GM12878 (cell line): ENCODE measurements at regions not wholly inside any gene's neighbourhood (a gene's known extent, or its start where the extent isn't known, plus 50 kb on each side); places are given as distances from the start of the nearest gene placed in this dataset.

Source experiments
- ATAC-seq: fragments of 200-7000 bp; cut with Tn5 transposase; 3 replicates; pipeline ENCODE4 v1.9.1; 2020; ENCODE audit warnings: mild to moderate bottlenecking, moderate library complexity
- BruUV-seq: library from RNA; stranded (reverse); fragments of 400-500 nt; replicated peaks from 2 replicates; lab custom pipeline; 2021; lab: Mats Ljungman, UMichigan
- CTCF ChIA-PET: fragments of 300-600 bp; sonication (Branson Sonifier 250); formaldehyde crosslinking; extraction: SDS; loops from one replicate; lab custom pipeline; 2021; ENCODE audit warnings: inconsistent platforms; lab: Yijun Ruan, JAX
- POLR2A ChIA-PET: fragments of 350-600 bp; formaldehyde crosslinking; extraction: SDS; loops from one replicate; lab custom pipeline; 2021; ENCODE audit warnings: inconsistent platforms; lab: Charles Lee
- RAD21 ChIA-PET: fragments of 300-600 bp; sonication (Branson Sonifier 250); formaldehyde crosslinking; loops from one replicate; lab custom pipeline; 2023; ENCODE audit warnings: antibody characterized with exemption; ENCODE audit not compliant: unreplicated experiment; lab: Charles Lee
- SMC1A ChIA-PET: fragments of 300-600 bp; sonication (Branson Sonifier 250); formaldehyde crosslinking; loops from one replicate; lab custom pipeline; 2023; ENCODE audit not compliant: unreplicated experiment, uncharacterized antibody; lab: Charles Lee
- DNase-seq: peaks from one replicate; pipeline ENCODE4 v3.0.0-alpha.2; 2011; ENCODE audit warnings: low read depth, low spot score
- FAIRE-seq: peaks from 3 replicates; lab custom pipeline; 2011; peaks lifted over from hg19 to GRCh38; lab: Jason Lieb, UNC
- H2AFZ ChIP-seq: 2 replicates; pipeline ENCODE4 v1.6.0; 2011; ENCODE audit warnings: low read depth, low read length, control low read depth; ENCODE audit not compliant: control insufficient read depth
- H3K27ac ChIP-seq: 2 replicates; pipeline ENCODE4 v1.5.1; 2011; ENCODE audit warnings: control low read depth; ENCODE audit not compliant: control insufficient read depth, insufficient read depth
- H3K27me3 ChIP-seq, 2 experiments: replicated peaks in 1 of 2; 2 replicates each; pipeline versions ENCODE4 v1.6.0 to v1.6.1; 2011; ENCODE audit warnings: low read length in 1 of 2; ENCODE audit not compliant: control insufficient read depth in 2 of 2, insufficient read depth in 2 of 2
- H3K36me3 ChIP-seq, 2 experiments: 2 replicates each; pipeline ENCODE4 v1.5.1; 2011; ENCODE audit warnings: low read length in 1 of 2; ENCODE audit not compliant: control insufficient read depth in 2 of 2, insufficient read depth in 2 of 2
- H3K4me1 ChIP-seq: 2 replicates; pipeline ENCODE4 v1.6.1; 2011; ENCODE audit warnings: mild to moderate bottlenecking, low read length, moderate library complexity, mixed read lengths; ENCODE audit not compliant: control insufficient read depth, insufficient read depth
- H3K4me2 ChIP-seq: 2 replicates; pipeline ENCODE4 v1.6.0; 2011; ENCODE audit warnings: control low read depth; ENCODE audit not compliant: control insufficient read depth, insufficient read depth
- H3K4me3 ChIP-seq: fragments of 200-600 bp; sonication (generic); 2 replicates; pipeline ENCODE4 v1.5.1; 2016
- H3K79me2 ChIP-seq: 2 replicates; pipeline ENCODE4 v1.6.0; 2011; ENCODE audit warnings: low read length; ENCODE audit not compliant: control insufficient read depth, insufficient read depth
- H3K9ac ChIP-seq: 2 replicates; pipeline ENCODE4 v1.8.0; 2011; ENCODE audit warnings: low read length, control low read depth, mixed read lengths; ENCODE audit not compliant: control insufficient read depth, insufficient read depth
- H3K9me3 ChIP-seq: replicated peaks from 3 replicates; pipeline ENCODE4 v1.5.1; 2011; ENCODE audit warnings: mild to moderate bottlenecking, low read length; ENCODE audit not compliant: control insufficient read depth, insufficient read depth
- H4K20me1 ChIP-seq: 2 replicates; pipeline ENCODE4 v1.6.0; 2011; ENCODE audit not compliant: control insufficient read depth, insufficient read depth
- CREB1 ChIP-seq: IDR thresholded peaks from 2 replicates; pipeline ENCODE4 v1.6.1; 2012; ENCODE audit warnings: low read depth, mild to moderate bottlenecking, inconsistent platforms
- EED ChIP-seq: sonication (generic); IDR thresholded peaks from 2 replicates; pipeline ENCODE4 v1.6.1; 2016; ENCODE audit warnings: antibody characterized with exemption, low read depth
- GATAD2B ChIP-seq: fragments of 450-650 bp; conservative IDR thresholded peaks from 2 replicates; pipeline ENCODE4 v1.6.1; 2017; ENCODE audit warnings: low read depth, mild to moderate bottlenecking, moderate library complexity
- KDM1A ChIP-seq: fragments of 200-600 bp; sonication (generic); IDR thresholded peaks from 2 replicates; pipeline ENCODE4 v1.6.1; 2016; ENCODE audit warnings: borderline replicate concordance
- KLF5 ChIP-seq: fragments of 450-650 bp; IDR thresholded peaks from 2 replicates; pipeline ENCODE4 v1.6.1; 2014; ENCODE audit warnings: mild to moderate bottlenecking; ENCODE audit not compliant: partially characterized antibody
- PBX3 ChIP-seq: IDR thresholded peaks from 2 replicates; pipeline ENCODE4 v1.6.1; 2011; ENCODE audit warnings: mild to moderate bottlenecking, low read depth, low read length, moderate library complexity; ENCODE audit not compliant: insufficient replicate concordance
- PRDM15 ChIP-seq: fragments of 450-650 bp; formaldehyde crosslinking; IDR thresholded peaks from 2 replicates; pipeline ENCODE4 v1.4.0; 2020; ENCODE audit warnings: mild to moderate bottlenecking, moderate library complexity
- SREBF1 ChIP-seq: IDR thresholded peaks from 2 replicates; pipeline ENCODE4 v1.6.1; 2012; ENCODE audit warnings: mild to moderate bottlenecking, low read length
- SREBF2 ChIP-seq: IDR thresholded peaks from 2 replicates; pipeline ENCODE4 v1.6.1; 2012; ENCODE audit warnings: mild to moderate bottlenecking, low read length
- WGBS: methylation state at CpG from one replicate; pipeline ENCODE4 v1.1.6; 2016; ENCODE audit warnings: low lambda C conversion rate; ENCODE audit not compliant: insufficient replicate concordance, insufficient coverage; ENCODE audit errors: missing lambda C conversion rate; 5-methylcytosine and 5-hydroxymethylcytosine counted together
- in situ Hi-C: fragments of 300-500 bp; cut with MboI; formaldehyde crosslinking; loops from 9 replicates; pipeline ENCODE4 v1.14.3; 2018; ENCODE audit warnings: mixed read lengths
- intact Hi-C: fragments of 100-400 bp; cut with micrococcal nuclease; formaldehyde crosslinking; loops from one replicate; pipeline ENCODE4 v1.14.2; 2022; ENCODE audit not compliant: unreplicated experiment

- no peak for DNase-seq
- H3K4me3 ChIP-seq, result no peak overlapping the region
- 30% methylated on average over 7 of the region's 7 CpGs for WGBS
- no peak overlapping the region for H3K27ac ChIP-seq
- no peaks in the 10 kb centered on the region for H3K27me3 ChIP-seq
- BruUV-seq, result no TSS peak
- H3K79me2 ChIP-seq, result no peaks in the 10 kb centered on the region
- ATAC-seq, result no peak
- SMC1A ChIA-PET, result interaction anchor here (1.0 kb wide), 1 partner anchor 19 kb away, joined by 3 read pairs; no protein-coding TSS in a partner anchor
- H3K4me1 ChIP-seq, result no peaks in the 10 kb centered on the region
- in situ Hi-C loops (no loop called here), intact Hi-C loops (no loop called here)
- CTCF ChIA-PET, result no interaction called here
- H4K20me1 ChIP-seq, result no peaks in the 10 kb centered on the region
- POLR2A ChIA-PET, result no interaction called here
- FAIRE-seq, result no peak
- H3K9me3 ChIP-seq, result no peaks in the 10 kb centered on the region; the same call in 1 of the 3 replicates
- no peak overlapping the region for H3K9ac ChIP-seq
- H2AFZ ChIP-seq, result no peak overlapping the region
- RAD21 ChIA-PET, result no interaction called here
- H3K4me2 ChIP-seq, result no peak overlapping the region
- H3K36me3 ChIP-seq, result no peaks in the 10 kb centered on the region
- TF ChIP-seq KDM1A, result no peak
Measured at GRCh38 chr12:46084666-46085631, 94.6 kb upstream of the SCAF11 start.

GRCh38 chr12:46082490-46083200, 92.3 kb upstream of the SCAF11 start:
- POLR2A ChIA-PET, result no interaction called here
- TF ChIP-seq PRDM15 (CRISPR knock-in tag) (no peak), EED (no peak), GATAD2B (no peak), CREB1 (no peak), SREBF2 (no peak), SREBF1 (no peak), KLF5 (no peak), PBX3 (no peak)

More at GRCh38 chr12:46082490-46083200, 92.3 kb upstream of the SCAF11 start:
- ChIA-PET RAD21 (interaction anchor here (0.6 to 1.5 kb wide), 2 partner anchors 13 to 57 kb away, joined by 3 read pairs; no protein-coding TSS in a partner anchor), CTCF (interaction anchor here (0.7 to 1.0 kb wide), 3 partner anchors 9 to 21 kb away, joined by 3 to 5 read pairs (median 3); no protein-coding TSS in a partner anchor), SMC1A (interaction anchor here (0.7 to 1.3 kb wide), 4 partner anchors 9 to 64 kb away, joined by 3 to 4 read pairs (median 4); no protein-coding TSS in a partner anchor)
- FAIRE-seq (no peak), ATAC-seq (no peak), DNase-seq (no peak)
- Histone ChIP-seq H3K4me1 (no peaks in the 10 kb centered on the region), H3K9ac (no peak overlapping the region), H3K4me2 (no peak overlapping the region), H4K20me1 (no peaks in the 10 kb centered on the region), H3K4me3 (no peak overlapping the region), H3K27ac (no peak overlapping the region), H3K27me3 (no peaks in the 10 kb centered on the region), H3K9me3 (peaks cover 2% of the 10 kb centered on the region), H3K36me3 (no peaks in the 10 kb centered on the region), H2AFZ (no peak overlapping the region), H3K79me2 (no peaks in the 10 kb centered on the region)
- in situ Hi-C loops, result no loop called here
- WGBS, result 85% methylated on average over 1 of the region's 1 CpG
- no TSS peak for BruUV-seq
- intact Hi-C loops, result no loop called here
